ENCODE measurements at regions not wholly inside any gene's neighbourhood (a gene's known extent, or its start where the extent isn't known, plus 50 kb on each side); places are given as distances from the start of the nearest gene placed in this dataset.

DNA sequence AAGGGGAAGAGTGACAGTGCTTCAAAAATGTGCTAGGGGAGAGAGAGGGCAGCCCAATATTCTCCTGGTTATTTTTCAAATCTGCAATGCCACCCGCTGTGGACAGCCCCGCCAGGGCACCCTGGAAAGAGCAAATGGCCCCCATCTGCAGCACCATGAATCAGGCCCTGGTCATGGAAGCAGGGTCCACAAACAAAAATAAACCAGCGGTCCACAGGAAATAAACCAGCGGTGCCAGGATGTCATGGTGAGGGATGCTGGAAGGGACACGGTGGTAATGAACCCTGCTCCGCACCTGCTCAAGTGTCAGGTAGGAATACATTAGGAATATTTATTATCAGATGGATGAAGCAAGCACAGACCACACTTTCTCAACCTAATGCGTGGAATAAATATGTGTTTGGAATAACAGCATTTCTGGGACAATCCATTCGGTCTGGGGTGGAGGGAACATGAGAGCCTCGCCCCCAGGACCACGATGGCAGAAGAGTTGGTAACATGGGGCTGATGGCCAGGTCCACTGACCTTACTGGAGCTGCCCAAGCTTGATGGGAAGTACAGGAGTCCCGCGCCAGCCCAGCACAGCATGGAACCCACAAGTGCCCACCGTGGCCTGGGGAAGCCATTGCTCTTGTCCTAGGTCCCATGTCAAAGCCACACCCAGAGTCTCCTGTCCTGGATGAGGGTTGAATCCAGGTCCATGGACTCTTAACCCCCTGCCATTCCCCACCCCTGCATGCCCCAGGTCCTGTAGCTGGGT lies 181.7 kb downstream of the BRD1 start:
- Histone ChIP-seq H2AFZ (ENCODE audit: low read depth, low read length) (no peak overlapping the region), H3K4me3 (ENCODE audit: low read length) (no peak overlapping the region), H3K27me3 (ENCODE audit: insufficient read depth, low read length) (peaks cover 4% of the 10 kb centered on the region), H3K4me1 (ENCODE audit: insufficient read depth, low read length) (peaks cover 19% of the 10 kb centered on the region), H3K9me3 (ENCODE audit: low read length) (no peaks in the 10 kb centered on the region), H3K36me3 (ENCODE audit: insufficient read depth, low read length) (no peaks in the 10 kb centered on the region)

DNA sequence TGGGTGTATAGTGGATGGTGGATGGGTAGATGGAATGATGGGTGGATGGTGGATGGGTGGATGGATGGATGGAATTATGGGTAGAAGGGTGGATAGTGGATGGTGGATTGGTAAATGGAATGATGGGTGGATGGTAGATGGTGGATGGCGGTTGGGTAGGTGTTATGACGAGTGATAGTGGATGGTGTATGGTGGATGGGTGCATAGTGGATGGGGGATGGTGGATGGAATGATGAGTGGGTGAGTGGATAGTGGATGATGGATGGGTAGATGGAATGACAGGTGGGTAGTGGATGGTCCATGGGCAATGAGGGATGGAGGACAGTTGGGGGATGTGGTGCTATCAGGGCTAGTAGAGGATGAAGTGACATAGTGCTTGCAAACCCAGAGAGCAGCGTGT lies 182.4 kb downstream of the BRD1 start:
- Histone ChIP-seq H3K4me1 (ENCODE audit: insufficient read depth, low read length) (peaks cover 12% of the 10 kb centered on the region), H3K4me3 (ENCODE audit: low read length) (no peak overlapping the region), H2AFZ (ENCODE audit: low read depth, low read length) (no peak overlapping the region), H3K9me3 (ENCODE audit: low read length) (no peaks in the 10 kb centered on the region), H3K27me3 (ENCODE audit: insufficient read depth, low read length) (peaks cover 9% of the 10 kb centered on the region), H3K36me3 (ENCODE audit: insufficient read depth, low read length) (no peaks in the 10 kb centered on the region)

DNA sequence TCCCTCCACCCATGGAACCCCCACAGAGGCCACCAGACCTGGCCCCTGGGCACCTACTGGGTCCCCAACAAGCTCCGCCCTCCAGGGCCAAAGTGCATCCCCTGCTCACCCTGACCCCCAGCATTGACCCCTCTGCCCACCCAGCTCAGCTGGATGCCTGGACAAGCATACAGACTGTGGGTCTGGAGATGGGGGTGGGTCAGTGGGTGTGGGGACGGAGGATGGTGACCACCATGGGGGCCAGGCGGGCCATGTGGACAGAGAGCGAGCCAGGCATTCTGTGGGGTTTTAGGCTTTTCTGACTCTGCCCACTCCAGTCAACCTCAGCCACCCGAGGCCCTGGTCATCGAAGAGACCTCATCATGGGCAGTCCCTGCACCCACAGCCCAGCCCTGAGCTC lies 183.7 kb downstream of the BRD1 start:
- H3K4me3 ChIP-seq (ENCODE audit: low read length), result no peak overlapping the region
- H3K36me3 ChIP-seq (ENCODE audit: insufficient read depth, low read length), result no peaks in the 10 kb centered on the region
- H3K9me3 ChIP-seq (ENCODE audit: low read length), result no peaks in the 10 kb centered on the region
- peaks cover 9% of the 10 kb centered on the region for H3K27me3 ChIP-seq (ENCODE audit: insufficient read depth, low read length)
- no peaks in the 10 kb centered on the region for H3K4me1 ChIP-seq (ENCODE audit: insufficient read depth, low read length)
- H2AFZ ChIP-seq (ENCODE audit: low read depth, low read length), result no peak overlapping the region

DNA sequence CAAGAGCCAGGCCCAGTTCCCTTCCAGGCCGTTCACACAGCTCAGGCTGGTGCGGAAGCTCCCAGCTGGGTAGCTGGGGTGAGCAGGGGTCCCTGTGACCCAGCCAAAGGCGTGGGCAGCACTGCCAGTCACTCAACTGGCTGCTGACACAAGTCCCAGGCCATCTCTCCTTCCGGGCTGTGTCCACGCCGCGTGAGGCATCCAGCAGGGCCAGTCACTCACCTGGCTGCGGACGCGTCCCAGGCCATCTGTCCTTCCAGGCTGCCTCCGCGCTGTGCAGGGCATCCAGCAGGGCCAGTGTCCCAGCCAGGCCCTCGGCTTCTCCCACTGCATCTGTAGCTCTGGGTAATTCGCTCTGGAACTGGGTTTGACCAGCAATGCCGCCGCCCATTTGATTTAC lies 184.2 kb downstream of the BRD1 start:
- H3K27me3 ChIP-seq (ENCODE audit: insufficient read depth, low read length), result peaks cover 9% of the 10 kb centered on the region
- no peaks in the 10 kb centered on the region for H3K9me3 ChIP-seq (ENCODE audit: low read length)
- H3K4me3 ChIP-seq (ENCODE audit: low read length), result no peak overlapping the region
- no peaks in the 10 kb centered on the region for H3K36me3 ChIP-seq (ENCODE audit: insufficient read depth, low read length)
- no peaks in the 10 kb centered on the region for H3K4me1 ChIP-seq (ENCODE audit: insufficient read depth, low read length)
- no peak overlapping the region for H2AFZ ChIP-seq (ENCODE audit: low read depth, low read length)

DNA sequence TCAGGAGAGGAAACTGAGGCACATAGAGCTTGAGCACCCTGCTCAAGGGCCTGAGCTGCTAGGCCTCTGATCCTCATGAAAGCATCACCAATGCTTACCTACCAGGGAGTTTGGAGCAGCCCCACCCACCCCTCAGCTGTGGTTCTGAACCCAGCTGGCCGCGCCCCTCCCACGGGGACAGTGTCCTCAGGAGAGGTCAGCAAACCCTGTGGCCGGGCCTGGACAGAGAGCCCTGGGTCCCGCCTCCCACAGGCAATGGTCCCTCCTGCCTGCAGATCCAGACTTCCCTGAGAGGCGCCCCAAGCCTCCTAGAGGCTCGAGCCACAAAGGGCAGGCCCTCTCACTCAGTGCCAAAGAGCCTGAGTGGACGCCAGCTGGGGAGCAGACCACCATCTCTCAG lies 184.9 kb downstream of the BRD1 start:
- Histone ChIP-seq H3K9me3 (ENCODE audit: low read length) (no peaks in the 10 kb centered on the region), H2AFZ (ENCODE audit: low read depth, low read length) (no peak overlapping the region), H3K27me3 (ENCODE audit: insufficient read depth, low read length) (peaks cover 9% of the 10 kb centered on the region), H3K4me1 (ENCODE audit: insufficient read depth, low read length) (no peaks in the 10 kb centered on the region), H3K4me3 (ENCODE audit: low read length) (no peak overlapping the region), H3K36me3 (ENCODE audit: insufficient read depth, low read length) (no peaks in the 10 kb centered on the region)

DNA sequence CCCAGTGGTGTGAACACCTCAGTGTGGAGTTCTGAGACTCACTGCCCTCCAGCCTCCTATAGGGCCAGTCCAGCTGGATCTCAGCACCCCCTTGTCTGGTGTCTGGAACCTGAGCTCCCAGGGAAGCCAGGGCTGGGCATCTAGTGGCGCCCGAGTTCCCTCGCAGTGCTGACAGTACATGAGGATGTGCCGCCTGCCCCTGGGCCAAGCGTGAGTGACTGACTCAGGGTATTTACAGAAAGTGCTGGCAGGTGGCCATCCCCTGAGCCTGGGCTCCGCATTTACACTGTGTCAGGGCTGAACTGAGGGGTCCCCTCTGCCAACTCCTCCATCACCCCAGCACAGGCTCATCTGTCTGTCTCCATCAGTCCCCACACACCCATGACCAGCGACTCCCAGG lies 185.3 kb downstream of the BRD1 start:
- no peaks in the 10 kb centered on the region for H3K36me3 ChIP-seq (ENCODE audit: insufficient read depth, low read length)
- no peak overlapping the region for H3K4me3 ChIP-seq (ENCODE audit: low read length)
- no peaks in the 10 kb centered on the region for H3K4me1 ChIP-seq (ENCODE audit: insufficient read depth, low read length)

DNA sequence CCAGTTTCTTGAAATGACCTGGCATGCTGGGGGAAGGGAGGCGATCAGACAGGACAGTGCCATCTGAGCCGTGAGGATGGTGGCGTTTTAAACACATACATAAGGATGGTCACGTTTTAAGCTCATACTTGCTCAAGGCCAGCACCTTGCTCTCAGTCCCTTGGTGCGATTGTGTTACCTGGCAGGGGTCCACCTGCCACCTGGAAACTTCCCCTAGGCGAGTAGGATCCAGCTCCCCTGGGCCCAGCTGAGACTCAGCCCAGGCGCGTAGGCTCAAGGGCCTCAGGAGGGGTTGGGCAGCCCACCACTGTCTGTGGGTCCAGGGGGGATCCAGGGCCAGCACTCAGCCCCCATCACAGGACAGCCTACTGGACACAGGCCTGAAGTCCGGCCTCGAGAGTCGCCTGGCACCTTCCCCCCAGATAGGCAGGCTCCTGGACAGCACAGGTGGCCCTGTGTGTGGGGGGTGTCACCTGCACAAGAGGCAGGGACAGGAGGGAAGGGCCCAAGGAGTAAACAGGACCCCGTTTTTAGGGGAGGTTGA lies 185.8 kb downstream of the BRD1 start:
- H3K4me1 ChIP-seq (ENCODE audit: insufficient read depth, low read length), result no peaks in the 10 kb centered on the region
- H2AFZ ChIP-seq (ENCODE audit: low read depth, low read length), result no peak overlapping the region
- H3K4me3 ChIP-seq (ENCODE audit: low read length), result no peak overlapping the region
- H3K36me3 ChIP-seq (ENCODE audit: insufficient read depth, low read length), result no peaks in the 10 kb centered on the region
- H3K9me3 ChIP-seq (ENCODE audit: low read length), result no peaks in the 10 kb centered on the region
- peaks cover 12% of the 10 kb centered on the region for H3K27me3 ChIP-seq (ENCODE audit: insufficient read depth, low read length)

More for the DNA sequence above, 185.3 kb downstream of the BRD1 start:
- peaks cover 11% of the 10 kb centered on the region for H3K27me3 ChIP-seq (ENCODE audit: insufficient read depth, low read length)
- no peak overlapping the region for H2AFZ ChIP-seq (ENCODE audit: low read depth, low read length)
- H3K9me3 ChIP-seq (ENCODE audit: low read length), result no peaks in the 10 kb centered on the region

DNA sequence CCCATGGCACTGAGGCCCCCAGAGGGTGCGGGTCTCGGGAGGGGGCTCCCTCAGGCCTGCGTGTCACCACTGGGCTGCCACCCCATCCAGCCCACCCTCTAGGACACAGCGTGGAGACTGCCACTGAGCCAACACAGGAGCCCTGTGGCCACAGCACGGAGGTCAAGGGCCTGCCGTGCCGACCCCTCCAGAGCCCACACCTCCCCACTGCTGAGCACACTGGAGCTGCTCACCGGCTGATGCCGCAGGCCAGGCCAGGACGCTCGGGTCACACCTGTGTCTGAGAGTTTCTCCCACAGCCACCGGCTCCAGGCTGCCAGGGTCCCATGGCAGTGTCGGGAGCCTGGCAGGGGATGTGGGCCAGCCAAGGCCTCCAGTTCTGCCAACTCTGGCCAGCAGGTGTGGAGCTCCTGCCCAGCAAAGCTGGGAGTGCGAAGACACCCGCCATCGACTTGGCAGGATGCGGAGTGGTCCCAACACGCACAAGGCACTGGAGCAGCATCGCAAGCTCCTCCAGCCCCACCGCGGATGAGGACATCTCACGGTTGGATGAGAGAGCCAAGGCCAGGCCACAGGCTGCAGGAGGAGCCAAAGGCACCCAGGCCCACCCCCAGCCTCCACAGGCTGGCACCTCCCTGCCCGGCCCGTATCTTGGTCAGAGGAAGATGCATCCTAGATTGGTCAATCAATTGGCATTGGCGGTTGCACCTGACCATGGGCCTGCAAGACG lies 187.1 kb downstream of the BRD1 start:
- Histone ChIP-seq H3K36me3 (ENCODE audit: insufficient read depth, low read length) (no peaks in the 10 kb centered on the region), H3K4me1 (ENCODE audit: insufficient read depth, low read length) (no peaks in the 10 kb centered on the region), H3K4me3 (ENCODE audit: low read length) (no peak overlapping the region), H3K27me3 (ENCODE audit: insufficient read depth, low read length) (peaks cover 10% of the 10 kb centered on the region), H3K9me3 (ENCODE audit: low read length) (no peaks in the 10 kb centered on the region), H2AFZ (ENCODE audit: low read depth, low read length) (no peak overlapping the region)

DNA sequence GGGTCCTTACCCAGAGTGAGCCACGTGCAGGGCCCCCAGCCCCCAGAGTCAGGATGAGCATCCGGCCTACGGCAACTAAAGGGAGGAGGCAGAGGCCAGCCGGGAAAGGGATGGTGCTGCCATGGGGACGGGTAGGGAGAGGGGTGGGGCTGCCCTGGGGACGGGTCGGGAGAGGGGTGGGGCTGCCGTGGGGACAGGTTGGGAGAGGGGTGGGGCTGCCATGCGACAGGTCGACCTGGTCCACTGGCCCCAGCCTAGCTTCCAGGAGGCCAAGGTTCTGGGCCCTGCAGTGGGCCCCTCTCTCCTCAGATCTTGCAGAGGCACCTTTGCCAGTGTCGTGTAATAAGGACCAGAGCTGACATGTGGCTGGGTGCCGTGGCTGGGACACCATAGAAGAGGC lies 187.7 kb downstream of the BRD1 start:
- no peak overlapping the region for H2AFZ ChIP-seq (ENCODE audit: low read depth, low read length)
- no peak overlapping the region for H3K4me3 ChIP-seq (ENCODE audit: low read length)
- H3K36me3 ChIP-seq (ENCODE audit: insufficient read depth, low read length), result no peaks in the 10 kb centered on the region
- no peaks in the 10 kb centered on the region for H3K9me3 ChIP-seq (ENCODE audit: low read length)
- H3K4me1 ChIP-seq (ENCODE audit: insufficient read depth, low read length), result no peaks in the 10 kb centered on the region
- peaks cover 10% of the 10 kb centered on the region for H3K27me3 ChIP-seq (ENCODE audit: insufficient read depth, low read length)

DNA sequence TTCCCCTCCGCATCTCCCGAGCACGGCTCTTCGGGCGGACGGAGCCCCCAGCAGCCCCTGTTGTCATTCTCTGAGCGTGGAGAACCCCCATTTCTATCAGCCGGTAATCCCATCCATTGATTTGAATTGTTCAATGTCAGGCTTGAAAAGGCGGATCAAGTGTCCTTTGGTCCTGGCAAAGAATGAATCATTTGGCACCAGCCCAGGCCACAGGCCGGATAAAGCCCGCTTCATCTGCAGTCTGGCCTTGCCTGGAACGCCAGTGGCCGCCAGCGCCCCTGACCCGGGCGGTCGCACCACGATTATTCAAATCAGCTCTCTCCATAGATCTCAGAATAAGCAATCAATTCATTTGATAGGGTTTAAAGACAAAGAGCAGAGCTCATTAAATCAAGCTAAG lies 188.9 kb downstream of the BRD1 start:
- Histone ChIP-seq H3K4me3 (ENCODE audit: low read length) (no peak overlapping the region), H3K4me1 (ENCODE audit: insufficient read depth, low read length) (no peaks in the 10 kb centered on the region), H2AFZ (ENCODE audit: low read depth, low read length) (no peak overlapping the region), H3K27me3 (ENCODE audit: insufficient read depth, low read length) (peaks cover 10% of the 10 kb centered on the region), H3K36me3 (ENCODE audit: insufficient read depth, low read length) (no peaks in the 10 kb centered on the region), H3K9me3 (ENCODE audit: low read length) (no peaks in the 10 kb centered on the region)

DNA sequence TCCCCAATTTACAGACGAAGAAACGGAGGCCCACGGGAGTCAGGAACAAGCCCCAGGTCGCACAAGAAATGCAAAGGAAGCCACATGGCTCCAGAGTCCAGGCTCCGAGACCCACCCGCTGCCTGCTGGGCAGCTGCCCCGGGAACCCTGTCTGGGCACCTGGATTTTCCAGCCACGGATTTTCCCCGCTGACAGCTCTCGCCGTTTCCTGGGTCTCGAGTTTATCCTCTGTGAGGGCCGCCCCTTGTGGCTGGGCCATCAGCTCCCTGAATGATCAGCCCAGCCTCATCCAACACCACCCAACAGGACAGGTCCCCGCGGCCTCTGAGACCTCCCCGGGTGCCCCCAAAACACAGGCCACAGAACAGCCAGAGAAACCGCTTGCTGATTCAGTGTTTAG lies 189.7 kb downstream of the BRD1 start:
- Histone ChIP-seq H2AFZ (ENCODE audit: low read depth, low read length) (no peak overlapping the region), H3K27me3 (ENCODE audit: insufficient read depth, low read length) (peaks cover 10% of the 10 kb centered on the region), H3K4me1 (ENCODE audit: insufficient read depth, low read length) (peaks cover under 1% of the 10 kb centered on the region), H3K36me3 (ENCODE audit: insufficient read depth, low read length) (no peaks in the 10 kb centered on the region), H3K4me3 (ENCODE audit: low read length) (no peak overlapping the region), H3K9me3 (ENCODE audit: low read length) (no peaks in the 10 kb centered on the region)

DNA sequence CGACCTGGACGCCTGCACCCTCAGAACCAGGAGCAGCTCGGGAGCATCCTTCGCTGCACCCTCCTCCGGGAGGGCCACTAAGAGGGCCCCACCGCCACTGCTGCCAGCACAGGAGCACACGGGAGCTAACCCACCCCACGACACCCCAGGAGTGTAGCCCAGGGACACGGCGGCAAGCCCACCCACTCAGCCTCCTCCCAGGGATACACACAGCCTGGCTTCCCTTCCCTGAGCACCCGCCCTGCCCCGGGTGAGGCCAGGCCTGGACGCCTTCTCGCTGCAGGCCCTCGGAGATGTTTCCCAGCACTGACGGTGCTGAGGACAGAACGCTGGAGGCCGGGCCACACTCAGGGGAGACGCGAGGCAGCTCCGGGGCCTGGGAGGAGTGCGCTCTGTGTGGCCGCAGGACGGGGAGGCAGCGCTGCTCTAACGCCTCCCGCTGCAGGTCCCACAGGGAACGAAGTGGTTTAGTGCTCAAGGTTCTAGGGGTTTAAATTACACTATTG lies 190.4 kb downstream of the BRD1 start:
- no peak overlapping the region for H3K4me3 ChIP-seq (ENCODE audit: low read length)
- no peaks in the 10 kb centered on the region for H3K9me3 ChIP-seq (ENCODE audit: low read length)
- H2AFZ ChIP-seq (ENCODE audit: low read depth, low read length), result no peak overlapping the region
- no peaks in the 10 kb centered on the region for H3K36me3 ChIP-seq (ENCODE audit: insufficient read depth, low read length)
- peaks cover 5% of the 10 kb centered on the region for H3K4me1 ChIP-seq (ENCODE audit: insufficient read depth, low read length)
- H3K27me3 ChIP-seq (ENCODE audit: insufficient read depth, low read length), result peaks cover 10% of the 10 kb centered on the region

DNA sequence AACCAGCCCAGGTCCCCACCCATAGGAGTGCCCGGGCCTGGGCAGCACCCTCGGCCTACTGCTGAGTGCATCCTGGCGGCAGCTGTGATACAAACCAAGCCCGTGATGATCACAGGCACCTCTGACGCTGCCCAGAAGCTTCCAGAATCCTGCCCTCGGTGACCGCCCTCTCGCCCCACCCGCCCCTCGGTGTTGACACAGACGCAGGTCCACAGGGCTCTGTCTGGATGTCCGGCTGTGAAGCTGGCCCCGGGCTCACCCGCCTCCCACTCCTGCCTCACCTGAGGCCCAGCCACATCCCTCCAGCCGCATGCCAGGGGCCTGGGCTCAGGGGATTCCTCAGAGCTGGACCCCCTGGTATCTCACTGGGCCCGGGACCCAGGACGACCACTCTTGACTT lies 191.0 kb downstream of the BRD1 start:
- H3K4me1 ChIP-seq (ENCODE audit: insufficient read depth, low read length), result peaks cover 9% of the 10 kb centered on the region
- H3K27me3 ChIP-seq (ENCODE audit: insufficient read depth, low read length), result peaks cover 10% of the 10 kb centered on the region
- H3K36me3 ChIP-seq (ENCODE audit: insufficient read depth, low read length), result no peaks in the 10 kb centered on the region

More for the DNA sequence above, 191.0 kb downstream of the BRD1 start:
- Histone ChIP-seq H3K9me3 (ENCODE audit: low read length) (no peaks in the 10 kb centered on the region), H3K4me3 (ENCODE audit: low read length) (no peak overlapping the region), H2AFZ (ENCODE audit: low read depth, low read length) (no peak overlapping the region)

Measured in neuron (in vitro differentiated cells).